ENCODE measurements at regions not wholly inside any gene's neighbourhood (a gene's known extent, or its start where the extent isn't known, plus 50 kb on each side); places are given as distances from the start of the nearest gene placed in this dataset.

GRCh38 chr11:119482521-119483011, 59.6 kb upstream of the THY1 start:
- ATAC-seq (no peak), DNase-seq (no peak)
- intact Hi-C loops (cut with DNase I, micrococcal nuclease): loop anchor here in 1 of 2 donors (5.0 kb wide), 2 partner anchors 55 to 625 kb away; no protein-coding TSS in a partner anchor

DNA sequence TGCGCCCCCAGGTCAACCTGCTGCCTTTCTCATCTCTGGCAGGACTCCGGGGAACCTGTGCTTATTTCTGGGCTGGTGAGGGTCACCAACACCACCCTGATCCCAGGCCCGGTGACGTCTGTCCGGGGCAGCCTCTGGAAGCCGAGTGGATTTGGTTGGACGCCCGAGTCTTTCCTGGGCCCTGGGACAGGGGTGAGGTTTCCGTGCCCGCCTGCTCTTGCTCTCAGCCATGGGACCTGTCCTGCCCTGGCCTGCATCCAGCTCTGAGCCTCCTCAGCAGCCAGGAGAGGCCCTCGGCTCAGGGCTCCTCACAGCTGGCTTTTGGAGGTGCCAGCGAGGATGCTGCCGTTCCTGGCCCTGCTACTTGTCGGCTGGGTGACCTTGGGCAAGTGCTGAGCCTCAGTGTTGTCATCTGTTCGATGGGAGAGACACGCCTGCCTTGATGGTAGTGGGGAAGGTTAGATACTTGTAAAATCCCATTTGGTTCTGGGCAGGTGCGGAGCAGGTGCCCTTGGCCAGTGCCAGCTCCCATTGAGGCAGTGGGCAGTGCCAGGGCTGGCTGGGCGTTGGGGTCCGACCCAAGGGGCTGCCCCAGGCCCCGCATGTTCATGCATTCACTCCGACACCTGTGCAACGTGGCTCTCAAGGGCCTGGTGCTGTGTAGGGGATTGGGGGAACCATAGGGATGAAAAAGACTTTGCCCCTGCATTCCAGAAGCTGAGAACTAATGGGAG, 58.9 kb upstream of the THY1 start:
- DNase-seq: no peak
- peak; percentile 29 for ATAC-seq
- intact Hi-C loops (cut with DNase I, micrococcal nuclease): loop anchor here in 1 of 2 donors (5.0 kb wide), 2 partner anchors 55 to 625 kb away; no protein-coding TSS in a partner anchor

GRCh38 chr11:119481021-119481666, 58.2 kb upstream of the THY1 start:
- peak; percentile 94 for ATAC-seq
- intact Hi-C loops (cut with DNase I, micrococcal nuclease): loop anchor here in 1 of 2 donors (5.0 kb wide), 2 partner anchors 56 to 626 kb away; no protein-coding TSS in a partner anchor
- peak; percentile 64 to 81 for DNase-seq

DNA sequence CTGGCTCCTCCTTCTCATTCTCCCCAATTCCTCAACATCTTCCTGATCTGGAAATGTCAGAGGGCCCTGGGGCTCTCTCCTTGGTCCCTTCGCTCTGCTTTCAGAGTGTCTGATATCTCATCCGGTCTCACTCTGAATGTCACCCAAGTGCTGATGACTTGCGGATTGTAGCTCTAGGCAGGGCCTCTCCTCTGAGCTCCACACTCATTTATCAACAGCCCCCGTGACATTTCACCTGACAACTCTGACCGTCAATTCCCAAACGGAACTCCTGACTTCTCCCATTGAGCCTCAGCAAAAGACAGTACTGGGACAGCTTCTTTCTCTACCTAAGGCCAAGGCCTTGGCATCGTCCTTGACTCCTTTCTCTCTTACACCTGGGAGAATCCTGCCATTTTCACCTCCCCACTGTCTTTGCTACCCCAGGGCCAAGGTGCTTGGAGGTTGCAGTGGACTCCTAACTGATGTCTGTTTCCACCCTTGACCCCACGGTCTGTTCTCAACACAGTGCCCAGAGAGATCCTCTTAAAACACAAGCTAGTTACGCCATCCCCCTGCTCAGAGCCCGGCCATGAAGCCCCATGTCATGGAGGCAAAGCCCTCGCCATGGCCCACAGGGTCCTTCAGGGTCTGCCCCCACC, 57.5 kb upstream of the THY1 start:
- ATAC-seq: no peak
- intact Hi-C loops (cut with DNase I, micrococcal nuclease): loop anchor here in 1 of 2 donors (5.0 kb wide), 2 partner anchors 57 to 627 kb away; no protein-coding TSS in a partner anchor
- DNase-seq: no peak

DNA sequence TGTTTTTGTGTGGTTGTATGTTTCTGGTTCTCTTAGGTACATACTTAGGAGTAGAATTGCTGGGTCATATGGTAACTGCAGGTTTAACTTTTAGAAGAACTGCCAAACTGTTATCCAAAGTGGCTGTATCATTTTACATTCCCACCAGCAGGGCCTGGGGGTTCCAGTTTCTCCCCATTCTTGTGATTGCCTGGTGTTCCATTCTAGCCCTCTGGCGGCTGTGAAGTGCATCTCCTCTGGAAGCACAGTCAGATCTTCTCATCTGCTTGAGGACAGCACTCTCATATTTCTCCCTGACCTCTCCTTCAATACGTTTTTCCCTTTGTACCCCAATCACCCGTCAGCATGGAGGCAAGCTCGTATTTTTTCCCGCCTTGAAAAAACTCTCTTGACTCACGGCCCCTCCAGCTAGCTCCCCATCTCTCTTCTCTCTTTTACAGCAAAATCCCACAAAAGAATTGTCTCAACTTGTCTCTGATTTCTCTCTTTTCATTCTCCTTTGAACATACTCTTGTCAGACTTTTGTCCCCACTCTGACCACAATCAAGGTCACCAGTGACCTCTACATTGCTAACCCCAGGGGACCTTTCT, 56.8 kb upstream of the THY1 start:
- DNase-seq (no peak), ATAC-seq (no peak)
- intact Hi-C loops (cut with DNase I, micrococcal nuclease): loop anchor here in 1 of 2 donors (5.0 to 10.0 kb wide), 4 partner anchors 58 to 628 kb away; no protein-coding TSS in a partner anchor

DNA sequence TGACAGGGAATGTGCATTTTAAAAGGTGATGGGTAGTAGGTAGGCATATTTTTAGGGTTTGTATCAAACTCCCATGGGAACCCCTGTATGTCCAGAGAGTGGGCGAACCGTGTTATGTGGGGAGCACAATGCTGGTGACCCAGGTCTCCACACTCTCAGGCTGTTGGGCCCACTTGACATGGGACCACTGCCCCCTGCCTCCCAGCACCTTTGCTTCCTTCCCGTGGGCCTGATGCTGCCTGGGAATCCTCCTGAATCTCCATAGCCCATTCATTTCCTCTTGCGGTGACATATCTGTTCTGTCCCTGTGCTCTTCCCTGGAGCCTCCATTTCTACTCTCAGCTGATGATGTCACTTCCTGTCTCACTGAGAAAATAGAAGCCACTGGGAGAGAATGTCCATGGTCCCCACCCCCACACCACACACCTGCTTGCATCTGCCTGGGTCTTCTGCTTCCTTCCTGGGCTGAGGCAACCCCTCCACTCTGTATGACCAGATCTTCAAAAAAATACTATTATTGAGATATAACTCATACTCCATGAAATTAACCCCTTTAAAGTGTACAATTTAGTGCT, 55.8 kb upstream of the THY1 start:
- ATAC-seq (no peak), DNase-seq (no peak)
- intact Hi-C loops (cut with DNase I, micrococcal nuclease): loop anchor here in 1 of 2 donors (5.0 to 10.0 kb wide), 2 partner anchors 121 to 256 kb away; no protein-coding TSS in a partner anchor

- no peak for DNase-seq
- intact Hi-C loops (cut with DNase I, micrococcal nuclease): loop anchor here in 1 of 2 donors (5.0 to 10.0 kb wide), 2 partner anchors 119 to 258 kb away; no protein-coding TSS in a partner anchor
- no peak for ATAC-seq
These were observed 53.8 kb upstream of the THY1 start for GRCh38 chr11:119476666-119477331.

DNA sequence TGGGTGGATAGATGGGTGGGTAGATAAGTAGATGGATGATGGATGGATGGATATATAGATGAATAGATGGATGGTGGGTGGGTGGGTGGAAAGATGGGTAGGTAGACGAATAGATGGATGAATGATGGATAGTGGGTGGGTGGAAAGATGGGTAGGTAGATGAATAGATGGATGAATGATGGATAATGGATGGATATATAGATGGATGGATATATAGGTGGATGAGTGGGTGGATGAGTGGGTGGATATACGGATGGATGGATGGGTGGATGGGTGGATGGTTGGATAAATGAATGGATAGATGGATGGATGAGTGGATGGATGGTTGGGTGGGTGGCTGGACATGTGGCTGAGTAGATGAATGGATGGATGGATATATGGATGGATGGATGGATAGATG, 53.1 kb upstream of the THY1 start:
- DNase-seq (no peak), ATAC-seq (no peak)
- intact Hi-C loops (cut with DNase I, micrococcal nuclease): loop anchor here in 1 of 2 donors (5.0 to 10.0 kb wide), 2 partner anchors 119 to 259 kb away; no protein-coding TSS in a partner anchor

DNA sequence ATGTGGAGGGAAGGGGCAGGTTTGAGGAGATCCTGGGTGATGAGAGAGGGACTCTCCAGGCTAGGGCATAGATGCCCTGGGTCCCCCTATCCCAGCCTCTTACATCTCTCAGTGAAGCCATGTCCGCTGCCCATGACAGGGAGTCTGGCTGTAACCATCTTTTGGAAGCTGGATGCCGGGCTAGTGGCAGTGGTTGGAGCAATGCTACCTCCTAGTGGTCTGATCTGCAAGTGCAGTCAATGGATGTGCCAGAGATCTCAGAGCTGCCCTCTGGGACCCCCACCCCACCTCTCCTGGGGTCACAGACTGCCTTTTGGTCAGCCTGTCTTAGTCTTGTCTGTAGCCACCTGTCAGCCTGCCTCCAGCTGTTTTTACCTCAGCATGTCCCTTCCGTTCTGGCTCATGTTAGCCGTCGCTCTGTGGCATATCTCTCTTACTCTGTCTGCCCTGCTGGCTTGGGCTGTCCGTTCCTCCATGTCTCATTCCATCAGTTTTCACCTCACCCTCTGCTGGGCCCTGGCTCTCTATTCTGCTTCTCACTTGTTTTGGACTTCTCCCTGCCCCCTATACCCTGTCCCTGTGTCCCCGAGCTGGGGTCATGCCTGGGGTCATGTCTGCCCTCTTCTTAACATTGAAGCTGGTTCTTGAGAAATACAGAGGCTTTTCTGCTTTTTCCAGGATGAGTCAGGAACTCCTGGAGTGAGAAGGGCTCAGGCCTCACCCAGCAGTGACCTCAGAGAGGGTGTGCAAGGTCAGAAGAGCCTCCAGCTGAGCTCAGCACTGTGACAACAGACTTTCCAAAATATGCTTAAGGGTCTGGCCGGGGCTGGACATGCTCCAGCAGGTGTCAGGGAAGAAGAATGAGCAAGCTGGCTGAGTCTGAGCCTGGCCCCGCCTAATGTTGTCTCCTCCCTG, 52.0 kb upstream of the THY1 start:
- peak in 1 of 2 donors; percentile 46 for DNase-seq

GRCh38 chr11:119473901-119474681, 51.1 kb upstream of the THY1 start:
- no peak for ATAC-seq
- DNase-seq: no peak
- intact Hi-C loops (cut with DNase I, micrococcal nuclease): loop anchor here in 1 of 2 donors (10.0 kb wide), 1 partner anchor 261 kb away; no protein-coding TSS in a partner anchor

More for the DNA sequence above, 52.0 kb upstream of the THY1 start:
- ATAC-seq: peak; percentile 65
- intact Hi-C loops (cut with DNase I, micrococcal nuclease): loop anchor here in 1 of 2 donors (5.0 to 10.0 kb wide), 2 partner anchors 118 to 260 kb away; no protein-coding TSS in a partner anchor

DNA sequence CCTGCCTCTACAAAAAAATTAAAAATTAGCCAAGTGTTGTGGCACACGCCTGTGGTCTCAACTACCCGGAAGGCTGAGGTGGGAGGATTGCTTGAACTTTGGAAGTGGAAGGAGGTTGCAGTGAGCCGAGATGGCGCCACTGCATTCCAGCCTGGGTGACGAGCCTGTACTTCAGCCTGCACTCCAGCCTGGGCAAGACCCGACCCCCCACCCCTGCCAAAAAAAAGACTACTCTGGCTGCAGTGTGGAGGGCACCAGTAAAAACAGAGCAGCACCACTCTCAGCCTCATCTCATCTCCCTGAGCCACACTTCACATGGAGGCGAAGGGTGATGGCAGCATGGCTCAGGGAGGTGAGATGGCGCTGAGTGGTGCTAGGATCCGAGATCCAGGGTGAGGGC, 50.3 kb upstream of the THY1 start:
- ATAC-seq (no peak), DNase-seq (no peak)
- intact Hi-C loops (cut with DNase I, micrococcal nuclease): loop anchor here in 1 of 2 donors (10.0 kb wide), 1 partner anchor 262 kb away; no protein-coding TSS in a partner anchor

DNA sequence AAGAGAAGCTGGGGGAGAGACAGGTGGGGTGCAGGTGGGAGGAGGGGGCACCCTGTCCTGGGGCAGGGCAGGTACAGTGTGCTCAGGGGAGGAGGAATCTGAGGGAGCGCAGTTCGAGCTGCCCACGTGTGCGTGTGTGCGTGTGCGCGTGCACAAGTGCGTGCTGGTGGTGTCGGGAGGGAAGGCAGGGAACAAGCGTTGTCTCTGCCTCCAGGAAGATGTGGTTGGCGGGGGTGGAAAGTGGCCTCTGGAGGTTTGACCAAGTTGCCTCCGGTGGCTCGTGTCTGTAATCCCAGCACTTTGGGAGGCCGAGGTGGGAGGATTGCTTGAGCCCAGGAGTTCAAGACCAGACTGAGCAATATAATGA, 49.9 kb upstream of the THY1 start:
- ATAC-seq (no peak), DNase-seq (no peak)
- intact Hi-C loops (cut with DNase I, micrococcal nuclease): loop anchor here in 1 of 2 donors (10.0 kb wide), 1 partner anchor 262 kb away; no protein-coding TSS in a partner anchor

All from left colon (tissue), 2 donors.